ENCODE measurements at regions not wholly inside any gene's neighbourhood (a gene's known extent, or its start where the extent isn't known, plus 50 kb on each side); places are given as distances from the start of the nearest gene placed in this dataset.

GRCh38 chr13:80584785-80585184, 243.9 kb upstream of the SPRY2 start:
- TF ChIP-seq, protein P1, sequence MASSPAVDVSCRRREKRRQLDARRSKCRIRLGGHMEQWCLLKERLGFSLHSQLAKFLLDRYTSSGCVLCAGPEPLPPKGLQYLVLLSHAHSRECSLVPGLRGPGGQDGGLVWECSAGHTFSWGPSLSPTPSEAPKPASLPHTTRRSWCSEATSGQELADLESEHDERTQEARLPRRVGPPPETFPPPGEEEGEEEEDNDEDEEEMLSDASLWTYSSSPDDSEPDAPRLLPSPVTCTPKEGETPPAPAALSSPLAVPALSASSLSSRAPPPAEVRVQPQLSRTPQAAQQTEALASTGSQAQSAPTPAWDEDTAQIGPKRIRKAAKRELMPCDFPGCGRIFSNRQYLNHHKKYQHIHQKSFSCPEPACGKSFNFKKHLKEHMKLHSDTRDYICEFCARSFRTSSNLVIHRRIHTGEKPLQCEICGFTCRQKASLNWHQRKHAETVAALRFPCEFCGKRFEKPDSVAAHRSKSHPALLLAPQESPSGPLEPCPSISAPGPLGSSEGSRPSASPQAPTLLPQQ (tag by site-specific recombination; IDR thresholded peaks at IDR 0.05) = no peak
- TF ChIP-seq ZNF184 (tag by site-specific recombination; IDR thresholded peaks at IDR 0.05) = no peak
- no peak for TF ChIP-seq MEIS1 (CRISPR knock-in tag; IDR thresholded peaks at IDR 0.05; ENCODE audit: borderline replicate concordance)
- no peak for TF ChIP-seq ZNF580 (tag by site-specific recombination; IDR thresholded peaks at IDR 0.05)
- no peak for TF ChIP-seq KLF8 (tag by site-specific recombination; IDR thresholded peaks at IDR 0.05)
- no peak for TF ChIP-seq ZNF426 (tag by site-specific recombination; IDR thresholded peaks at IDR 0.05)
- TF ChIP-seq ZNF140 (tag by site-specific recombination; IDR thresholded peaks at IDR 0.05) = no peak
- no peak for TF ChIP-seq ZNF610 (tag by site-specific recombination; IDR thresholded peaks at IDR 0.05; ENCODE audit: borderline replicate concordance)
- TF ChIP-seq PRDM1 (tag by site-specific recombination; IDR thresholded peaks at IDR 0.05) = no peak
- no peak for TF ChIP-seq ZNF132 (tag by site-specific recombination; IDR thresholded peaks at IDR 0.05; ENCODE audit: borderline replicate concordance)
- TF ChIP-seq OSR2 (tag by site-specific recombination; IDR thresholded peaks at IDR 0.05) = no peak
- no peak for TF ChIP-seq ZNF16 (tag by site-specific recombination; IDR thresholded peaks at IDR 0.05; ENCODE audit: low read depth)
- no peak for TF ChIP-seq SP3 (tag by site-specific recombination; IDR thresholded peaks at IDR 0.05)
- TF ChIP-seq ZEB2 (tag by site-specific recombination; IDR thresholded peaks at IDR 0.05) = no peak
- Histone ChIP-seq H3K4me3 (ENCODE audit: low read depth, low read length) (no peak overlapping the region), H3K27ac (ENCODE audit: extremely low read depth, low read depth, low read length) (no peak overlapping the region), H3K9me3 (ENCODE audit: control insufficient read depth, insufficient read depth, low read depth, low read length) (no peaks in the 10 kb centered on the region), H3K36me3 (ENCODE audit: control insufficient read depth in 2 of 2, insufficient read depth in 1 of 2, low read length in 2 of 2) (no peaks in the 10 kb centered on the region), H3K4me1 (ENCODE audit: control insufficient read depth, insufficient read depth, low read length) (no peaks in the 10 kb centered on the region)
- ChIA-PET POLR2A (no interaction called here), CTCF (no interaction called here)

GRCh38 chr13:80584306-80584705, 243.4 kb upstream of the SPRY2 start:
- TF ChIP-seq ZNF10 (tag by site-specific recombination; IDR thresholded peaks at IDR 0.05) (no peak), OVOL3 (tag by site-specific recombination; IDR thresholded peaks at IDR 0.05) (no peak), ZNF560 (tag by site-specific recombination; IDR thresholded peaks at IDR 0.05; ENCODE audit: borderline replicate concordance) (no peak), ZNF292 (tag by site-specific recombination; IDR thresholded peaks at IDR 0.05; ENCODE audit: borderline replicate concordance, low read depth) (no peak), REPIN1 (tag by site-specific recombination; IDR thresholded peaks at IDR 0.05; ENCODE audit: low read depth) (no peak), ZNF184 (tag by site-specific recombination; IDR thresholded peaks at IDR 0.05) (no peak), BCL11B (tag by site-specific recombination; IDR thresholded peaks at IDR 0.05; ENCODE audit: low read depth) (no peak), ZNF157 (tag by site-specific recombination; IDR thresholded peaks at IDR 0.05) (no peak), ZNF664 (tag by site-specific recombination; IDR thresholded peaks at IDR 0.05) (no peak), BCL6B (tag by site-specific recombination; IDR thresholded peaks at IDR 0.05) (no peak), ZSCAN18 (tag by site-specific recombination; IDR thresholded peaks at IDR 0.05) (no peak), ZNF585B (tag by site-specific recombination; IDR thresholded peaks at IDR 0.05) (no peak), GFI1B (tag by site-specific recombination; IDR thresholded peaks at IDR 0.05) (no peak)
- TF ChIP-seq, protein P2, sequence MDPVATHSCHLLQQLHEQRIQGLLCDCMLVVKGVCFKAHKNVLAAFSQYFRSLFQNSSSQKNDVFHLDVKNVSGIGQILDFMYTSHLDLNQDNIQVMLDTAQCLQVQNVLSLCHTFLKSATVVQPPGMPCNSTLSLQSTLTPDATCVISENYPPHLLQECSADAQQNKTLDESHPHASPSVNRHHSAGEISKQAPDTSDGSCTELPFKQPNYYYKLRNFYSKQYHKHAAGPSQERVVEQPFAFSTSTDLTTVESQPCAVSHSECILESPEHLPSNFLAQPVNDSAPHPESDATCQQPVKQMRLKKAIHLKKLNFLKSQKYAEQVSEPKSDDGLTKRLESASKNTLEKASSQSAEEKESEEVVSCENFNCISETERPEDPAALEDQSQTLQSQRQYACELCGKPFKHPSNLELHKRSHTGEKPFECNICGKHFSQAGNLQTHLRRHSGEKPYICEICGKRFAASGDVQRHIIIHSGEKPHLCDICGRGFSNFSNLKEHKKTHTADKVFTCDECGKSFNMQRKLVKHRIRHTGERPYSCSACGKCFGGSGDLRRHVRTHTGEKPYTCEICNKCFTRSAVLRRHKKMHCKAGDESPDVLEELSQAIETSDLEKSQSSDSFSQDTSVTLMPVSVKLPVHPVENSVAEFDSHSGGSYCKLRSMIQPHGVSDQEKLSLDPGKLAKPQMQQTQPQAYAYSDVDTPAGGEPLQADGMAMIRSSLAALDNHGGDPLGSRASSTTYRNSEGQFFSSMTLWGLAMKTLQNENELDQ (tag by site-specific recombination; IDR thresholded peaks at IDR 0.05; ENCODE audit: low read depth) = no peak
- TF ChIP-seq, protein P3, sequence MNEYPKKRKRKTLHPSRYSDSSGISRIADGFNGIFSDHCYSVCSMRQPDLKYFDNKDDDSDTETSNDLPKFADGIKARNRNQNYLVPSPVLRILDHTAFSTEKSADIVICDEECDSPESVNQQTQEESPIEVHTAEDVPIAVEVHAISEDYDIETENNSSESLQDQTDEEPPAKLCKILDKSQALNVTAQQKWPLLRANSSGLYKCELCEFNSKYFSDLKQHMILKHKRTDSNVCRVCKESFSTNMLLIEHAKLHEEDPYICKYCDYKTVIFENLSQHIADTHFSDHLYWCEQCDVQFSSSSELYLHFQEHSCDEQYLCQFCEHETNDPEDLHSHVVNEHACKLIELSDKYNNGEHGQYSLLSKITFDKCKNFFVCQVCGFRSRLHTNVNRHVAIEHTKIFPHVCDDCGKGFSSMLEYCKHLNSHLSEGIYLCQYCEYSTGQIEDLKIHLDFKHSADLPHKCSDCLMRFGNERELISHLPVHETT (tag by site-specific recombination; IDR thresholded peaks at IDR 0.05) = no peak

More at GRCh38 chr13:80584306-80584705, 243.4 kb upstream of the SPRY2 start:
- CTCF ChIA-PET = no interaction called here
- H3K9me3 ChIP-seq (ENCODE audit: control insufficient read depth, insufficient read depth, low read depth, low read length) = no peaks in the 10 kb centered on the region
- H3K4me3 ChIP-seq (ENCODE audit: low read depth, low read length) = no peak overlapping the region
- no peak overlapping the region for H3K27ac ChIP-seq (ENCODE audit: extremely low read depth, low read depth, low read length)
- H3K36me3 ChIP-seq (ENCODE audit: control insufficient read depth in 2 of 2, insufficient read depth in 1 of 2, low read length in 2 of 2) = no peaks in the 10 kb centered on the region
- H3K4me1 ChIP-seq (ENCODE audit: control insufficient read depth, insufficient read depth, low read length) = no peaks in the 10 kb centered on the region
- POLR2A ChIA-PET = no interaction called here
